DND-41 (cell line): ENCODE measurements at regions not wholly inside any gene's neighbourhood (a gene's known extent, or its start where the extent isn't known, plus 50 kb on each side); places are given as distances from the start of the nearest gene placed in this dataset.
"Not testable (repeated sequence)": the region's sequence is repeated elsewhere in the genome, so short reads cannot be mapped to it uniquely, and the experiment has no call there.

Experiments used
- ATAC-seq: fragments of 200-7000 bp; cut with Tn5 transposase; 3 replicates; pipeline ENCODE4 v1.9.1; 2021; ENCODE audit warnings: low read depth; ENCODE audit not compliant: insufficient read depth
- DNase-seq: peaks from one replicate; pipeline ENCODE4 v3.0.0-alpha.2; 2020
- H2AFZ ChIP-seq: 2 replicates; pipeline ENCODE4 v1.6.0; 2012; ENCODE audit warnings: low read depth, low read length
- H3K27ac ChIP-seq: 2 replicates; pipeline ENCODE4 v1.5.1; 2012; ENCODE audit warnings: low read length, inconsistent platforms
- H3K27me3 ChIP-seq: fragments of 200-600 bp; sonication (generic); 2 replicates; pipeline ENCODE4 v1.6.0; 2012; ENCODE audit warnings: low read length, mild to moderate bottlenecking, inconsistent platforms; ENCODE audit not compliant: insufficient read depth, poor library complexity
- H3K36me3 ChIP-seq: 2 replicates; pipeline ENCODE4 v1.5.1; 2012; ENCODE audit warnings: low read length, inconsistent platforms; ENCODE audit not compliant: insufficient read depth
- H3K4me1 ChIP-seq: 2 replicates; pipeline ENCODE4 v1.5.1; 2012; ENCODE audit warnings: mild to moderate bottlenecking, low read length; ENCODE audit not compliant: insufficient read depth
- H3K4me2 ChIP-seq: 2 replicates; pipeline ENCODE4 v1.6.0; 2012; ENCODE audit warnings: mild to moderate bottlenecking, moderate library complexity, low read length, inconsistent platforms; ENCODE audit not compliant: insufficient read depth
- H3K4me3 ChIP-seq, 2 experiments: fragments of 200-600 bp in 1 of 2; shearing (Covaris generic) in 1 of 2; 2 replicates each; pipeline ENCODE4 v1.5.1; 2012 to 2016; ENCODE audit warnings: inconsistent platforms in 2 of 2, low read length in 2 of 2, mild to moderate bottlenecking in 2 of 2, low read depth in 1 of 2, moderate library complexity in 1 of 2
- H3K79me2 ChIP-seq: 2 replicates; pipeline ENCODE4 v1.6.0; 2012; ENCODE audit warnings: low read length, inconsistent platforms; ENCODE audit not compliant: insufficient read depth
- H3K9ac ChIP-seq: 2 replicates; pipeline ENCODE4 v1.6.0; 2012; ENCODE audit warnings: low read depth, mild to moderate bottlenecking, inconsistent platforms, low read length, moderate library complexity
- H3K9me3 ChIP-seq: 2 replicates; pipeline ENCODE4 v1.5.1; 2012; ENCODE audit warnings: low read length, moderate library complexity, mild to moderate bottlenecking, inconsistent platforms; ENCODE audit not compliant: insufficient read depth, severe bottlenecking
- H4K20me1 ChIP-seq: 2 replicates; pipeline ENCODE4 v1.6.0; 2012; ENCODE audit warnings: low read length; ENCODE audit not compliant: insufficient read depth
- CTCF ChIP-seq: IDR thresholded peaks from 2 replicates; pipeline ENCODE4 v1.5.1; 2012; ENCODE audit warnings: borderline replicate concordance, low read length, moderate library complexity, mild to moderate bottlenecking; ENCODE audit not compliant: poor library complexity, severe bottlenecking; ENCODE audit errors: extremely low read depth
- EZH2 ChIP-seq: IDR thresholded peaks from 3 replicates; pipeline ENCODE4 v1.6.1; 2012; ENCODE audit warnings: borderline replicate concordance, low read depth, mild to moderate bottlenecking, moderate library complexity, low read length, inconsistent platforms; ENCODE audit not compliant: severe bottlenecking

- Histone ChIP-seq H3K9ac (no peak overlapping the region), H3K27ac (no peak overlapping the region), H3K27me3 (no peaks in the 10 kb centered on the region), H3K79me2 (no peaks in the 10 kb centered on the region), H3K36me3 (no peaks in the 10 kb centered on the region), H3K9me3 (no peaks in the 10 kb centered on the region), H3K4me2 (no peak overlapping the region), H4K20me1 (no peaks in the 10 kb centered on the region), H3K4me1 (no peaks in the 10 kb centered on the region), H3K4me3 (no peak overlapping the region), H2AFZ (no peak overlapping the region)
- ATAC-seq, result no peak
- no peak for DNase-seq
- TF ChIP-seq CTCF (no peak), EZH2 (no peak)
Measured at GRCh38 chr1:103275725-103276124, 167.4 kb upstream of the COL11A1 start.

GRCh38 chr1:103274886-103275285 is 166.6 kb upstream of the COL11A1 start:
- Histone ChIP-seq H3K27ac (no peak overlapping the region), H4K20me1 (no peaks in the 10 kb centered on the region), H2AFZ (no peak overlapping the region), H3K4me1 (no peaks in the 10 kb centered on the region), H3K36me3 (no peaks in the 10 kb centered on the region), H3K9ac (no peak overlapping the region), H3K9me3 (no peaks in the 10 kb centered on the region), H3K4me2 (no peak overlapping the region), H3K4me3 (no peak overlapping the region), H3K27me3 (no peaks in the 10 kb centered on the region), H3K79me2 (no peaks in the 10 kb centered on the region)
- TF ChIP-seq CTCF (no peak), EZH2 (no peak)
- DNase-seq (no peak), ATAC-seq (no peak)

- TF ChIP-seq EZH2 (no peak), CTCF (no peak)
- Histone ChIP-seq H2AFZ (no peak overlapping the region), H3K27me3 (no peaks in the 10 kb centered on the region), H3K9ac (no peak overlapping the region), H3K4me2 (no peak overlapping the region), H3K79me2 (no peaks in the 10 kb centered on the region), H3K4me1 (no peaks in the 10 kb centered on the region), H3K36me3 (no peaks in the 10 kb centered on the region), H3K4me3 (no peak overlapping the region), H3K9me3 (no peaks in the 10 kb centered on the region), H3K27ac (no peak overlapping the region), H4K20me1 (no peaks in the 10 kb centered on the region)
- ATAC-seq (no peak), DNase-seq (no peak)
Measured at GRCh38 chr1:103273106-103273505, 164.8 kb upstream of the COL11A1 start.

GRCh38 chr1:103271471-103271870 is 163.1 kb upstream of the COL11A1 start:
- not testable (repeated sequence) for DNase-seq, H3K27me3 ChIP-seq, ATAC-seq

More at GRCh38 chr1:103271471-103271870, 163.1 kb upstream of the COL11A1 start:
- not testable (repeated sequence) for H3K27ac ChIP-seq, H3K9me3 ChIP-seq, H3K9ac ChIP-seq, H3K79me2 ChIP-seq, H3K36me3 ChIP-seq, H4K20me1 ChIP-seq, H3K4me2 ChIP-seq, H3K4me3 ChIP-seq, H2AFZ ChIP-seq, H3K4me1 ChIP-seq
